Endothelial cell of umbilical vein (primary cell): ENCODE measurements at regions not wholly inside any gene's neighbourhood (a gene's known extent, or its start where the extent isn't known, plus 50 kb on each side); places are given as distances from the start of the nearest gene placed in this dataset.

ENCODE experiments used
- BruUV-seq: library from RNA; stranded (reverse); fragments of 400-500 nt; replicated peaks from 2 replicates; lab custom pipeline; 2021; lab: Mats Ljungman, UMichigan
- CTCF ChIA-PET: fragments of 300-600, 350-600 bp; sonication (Branson Sonifier 250); formaldehyde crosslinking; loops from one replicate; lab custom pipeline; 2021; ENCODE audit warnings: antibody characterized with exemption, inconsistent platforms; lab: Charles Lee
- POLR2A ChIA-PET: fragments of 300-600, 350-600 bp; sonication (Branson Sonifier 250); formaldehyde crosslinking; loops from one replicate; lab custom pipeline; 2021; ENCODE audit warnings: antibody characterized with exemption, inconsistent platforms; lab: Charles Lee
- DNase-seq: peaks from one replicate; pipeline ENCODE4 v3.0.0-alpha.2; 2011; ENCODE audit warnings: low read depth, low spot score
- FAIRE-seq: peaks from 2 replicates; lab custom pipeline; 2011; peaks lifted over from hg19 to GRCh38; lab: Jason Lieb, UNC
- H2AFZ ChIP-seq: 2 replicates; pipeline ENCODE4 v1.6.0; 2012; ENCODE audit warnings: low read depth, low read length, control low read depth, inconsistent platforms
- H3K27ac ChIP-seq: 2 replicates; pipeline ENCODE4 v1.5.1; 2011; ENCODE audit warnings: low read depth, mild to moderate bottlenecking, control low read depth, low read length, moderate library complexity; ENCODE audit not compliant: insufficient read depth
- H3K27me3 ChIP-seq, 2 experiments: 2 replicates each; pipeline versions ENCODE4 v1.6.0 to v1.6.1; 2011; ENCODE audit warnings: low read length in 2 of 2, mixed read lengths in 1 of 2; ENCODE audit not compliant: control insufficient read depth in 2 of 2, insufficient read depth in 2 of 2
- H3K36me3 ChIP-seq, 2 experiments: 2 replicates in 1 of 2; 3 replicates in 1 of 2; pipeline ENCODE4 v1.5.1; 2011; ENCODE audit warnings: low read length in 2 of 2, mild to moderate bottlenecking in 1 of 2, moderate library complexity in 1 of 2; ENCODE audit not compliant: control insufficient read depth in 2 of 2, insufficient read depth in 2 of 2; ENCODE audit errors: extremely low read depth in 1 of 2
- H3K4me1 ChIP-seq: 3 replicates; pipeline ENCODE4 v1.5.1; 2011; ENCODE audit warnings: mild to moderate bottlenecking, low read length; ENCODE audit not compliant: control insufficient read depth, insufficient read depth; ENCODE audit errors: extremely low read depth
- H3K4me2 ChIP-seq: 2 replicates; pipeline ENCODE4 v1.6.1; 2011; ENCODE audit warnings: low read length, control low read depth, mixed read lengths; ENCODE audit not compliant: insufficient read depth
- H3K4me3 ChIP-seq, 3 experiments: fragments of 200-600 bp in 1 of 3; sonication (generic), shearing (Covaris generic) in 1 of 3; replicated peaks in 1 of 3; 2 replicates each; pipeline ENCODE4 v1.5.1; 2011 to 2016; ENCODE audit warnings: control low read depth in 3 of 3, low read length in 3 of 3, mild to moderate bottlenecking in 2 of 3, inconsistent platforms in 1 of 3, low read depth in 1 of 3, moderate library complexity in 1 of 3; ENCODE audit not compliant: insufficient read depth in 1 of 3
- H3K79me2 ChIP-seq: 2 replicates; pipeline ENCODE4 v1.6.0; 2012; ENCODE audit warnings: low read length, inconsistent platforms; ENCODE audit not compliant: control insufficient read depth, insufficient read depth
- H3K9ac ChIP-seq: replicated peaks from 2 replicates; pipeline ENCODE3; 2011; ENCODE audit warnings: low read length, control low read depth; ENCODE audit not compliant: insufficient read depth; ENCODE audit errors: extremely low read depth
- H3K9me1 ChIP-seq: replicated peaks from 3 replicates; pipeline ENCODE4 v1.6.0; 2011; ENCODE audit warnings: mild to moderate bottlenecking, low read length; ENCODE audit not compliant: control insufficient read depth, insufficient read depth; ENCODE audit errors: extremely low read depth
- H3K9me3 ChIP-seq: replicated peaks from 2 replicates; pipeline ENCODE4 v1.5.1; 2012; ENCODE audit warnings: low read length, inconsistent platforms; ENCODE audit not compliant: control insufficient read depth, insufficient read depth
- H4K20me1 ChIP-seq: replicated peaks from 2 replicates; pipeline ENCODE3; 2011; ENCODE audit warnings: mild to moderate bottlenecking, low read length; ENCODE audit not compliant: control insufficient read depth, insufficient read depth; ENCODE audit errors: extremely low read depth
- CTCF ChIP-seq, 2 donors: IDR thresholded peaks; 1 replicate in 1 of 2; 2 replicates in 1 of 2; pipeline ENCODE4 v1.5.1; 2011; ENCODE audit warnings: low read length in 2 of 2, mild to moderate bottlenecking in 2 of 2, moderate library complexity in 2 of 2, control low read depth in 1 of 2, inconsistent platforms in 1 of 2, low read depth in 1 of 2; ENCODE audit not compliant: insufficient read depth in 1 of 2; ENCODE audit errors: extremely low read depth in 1 of 2
- EZH2 ChIP-seq: IDR thresholded peaks from 2 replicates; pipeline ENCODE4 v1.6.1; 2012; ENCODE audit warnings: borderline replicate concordance, low read depth, mild to moderate bottlenecking, moderate library complexity, low read length, inconsistent platforms; ENCODE audit not compliant: severe bottlenecking
- FOS ChIP-seq: IDR thresholded peaks from 2 replicates; pipeline ENCODE4 v1.6.1; 2011; ENCODE audit warnings: mild to moderate bottlenecking, low read length, moderate library complexity, borderline replicate concordance; ENCODE audit not compliant: insufficient read depth
- GATA2 ChIP-seq: IDR thresholded peaks from 2 replicates; pipeline ENCODE4 v1.7.0; 2011; ENCODE audit warnings: low read depth, mild to moderate bottlenecking, moderate library complexity, mixed read lengths, low read length; ENCODE audit not compliant: insufficient read length, insufficient read depth
- JUN ChIP-seq: IDR thresholded peaks from 2 replicates; pipeline ENCODE4 v1.6.1; 2011; ENCODE audit warnings: borderline replicate concordance, low read depth; ENCODE audit not compliant: insufficient read length, insufficient read depth
- MAX ChIP-seq: IDR thresholded peaks from 2 replicates; pipeline ENCODE4 v1.6.1; 2011; ENCODE audit not compliant: insufficient read depth, insufficient read length
- MYC ChIP-seq: IDR thresholded peaks from one replicate; pipeline ENCODE4 v1.6.1; 2011; ENCODE audit warnings: mild to moderate bottlenecking, low read depth, low read length
- POLR2AphosphoS5 ChIP-seq: IDR thresholded peaks from 2 replicates; pipeline ENCODE4 v1.6.1; 2012; ENCODE audit warnings: low read depth, mild to moderate bottlenecking, control low read depth, low read length, moderate library complexity; ENCODE audit not compliant: insufficient read depth
- dilution Hi-C: fragments of 300-500 bp; cut with MboI; formaldehyde crosslinking; loops from one replicate; pipeline ENCODE4 v1.15.0; 2019; ENCODE audit warnings: low sequenced_read_pairs; ENCODE audit not compliant: extremely low pct_ligation_motif_present
- intact Hi-C: fragments of 100-400 bp; cut with micrococcal nuclease; formaldehyde crosslinking; loops from one replicate; pipeline ENCODE4 v1.10.0; 2022

- H3K9me3 ChIP-seq, result no peaks in the 10 kb centered on the region
- H3K9ac ChIP-seq, result no peak overlapping the region
- H3K27ac ChIP-seq, result no peak overlapping the region
- no peak for FAIRE-seq
- H4K20me1 ChIP-seq, result no peaks in the 10 kb centered on the region
- H3K79me2 ChIP-seq, result no peaks in the 10 kb centered on the region
- POLR2A ChIA-PET, result no interaction called here
- no peak for DNase-seq
- no peaks in the 10 kb centered on the region for H3K9me1 ChIP-seq
- H3K4me3 ChIP-seq, result no peak overlapping the region
- CTCF ChIA-PET, result interaction anchor here (1.0 kb wide), 1 partner anchor 133 kb away, joined by 3 read pairs; no protein-coding TSS in a partner anchor
- no peaks in the 10 kb centered on the region for H3K36me3 ChIP-seq
- no peak overlapping the region for H3K4me2 ChIP-seq
- no peaks in the 10 kb centered on the region for H3K4me1 ChIP-seq
- intact Hi-C loops, result no loop called here
- dilution Hi-C loops, result no loop called here
- no peak overlapping the region for H2AFZ ChIP-seq
- H3K27me3 ChIP-seq, result no peaks in the 10 kb centered on the region
- TF ChIP-seq JUN (no peak), GATA2 (no peak), MYC (no peak), FOS (no peak), EZH2 (no peak)
- no TSS peak for BruUV-seq
Measured at GRCh38 chr7:124689931-124690330, 75.7 kb downstream of the GPR37 start.

- dilution Hi-C loops, result no loop called here
Measured at GRCh38 chr7:124689523-124689922, 76.1 kb downstream of the GPR37 start.

More at GRCh38 chr7:124689523-124689922, 76.1 kb downstream of the GPR37 start:
- no peak overlapping the region for H3K9ac ChIP-seq
- FAIRE-seq, result no peak
- H3K4me3 ChIP-seq, result no peak overlapping the region
- H3K4me2 ChIP-seq, result no peak overlapping the region
- H2AFZ ChIP-seq, result no peak overlapping the region
- TF ChIP-seq GATA2, result no peak
- no peak for TF ChIP-seq POLR2AphosphoS5
- TF ChIP-seq CTCF (IDR thresholded peaks at IDR 0.05; ENCODE audit: extremely low read depth in 1 of 2, insufficient read depth in 1 of 2, low read depth in 1 of 2, low read length in 2 of 2), result no peak
- TF ChIP-seq EZH2, result no peak
- no peak for TF ChIP-seq MAX
- no peak for TF ChIP-seq JUN
- POLR2A ChIA-PET, result no interaction called here
- no peaks in the 10 kb centered on the region for H3K79me2 ChIP-seq
- no peak overlapping the region for H3K27ac ChIP-seq
- no peaks in the 10 kb centered on the region for H4K20me1 ChIP-seq
- no peaks in the 10 kb centered on the region for H3K36me3 ChIP-seq
- no TSS peak for BruUV-seq
- no peaks in the 10 kb centered on the region for H3K4me1 ChIP-seq
- CTCF ChIA-PET, result no interaction called here
- no peaks in the 10 kb centered on the region for H3K9me1 ChIP-seq
- no peak for DNase-seq
- no peaks in the 10 kb centered on the region for H3K9me3 ChIP-seq
- no peaks in the 10 kb centered on the region for H3K27me3 ChIP-seq
- intact Hi-C loops, result no loop called here
